Sigmoid colon (tissue), 4 donors: ENCODE measurements at regions not wholly inside any gene's neighbourhood (a gene's known extent, or its start where the extent isn't known, plus 50 kb on each side); places are given as distances from the start of the nearest gene placed in this dataset.

Experiments
- POLR2A ChIP-seq, 2 donors: fragments of 450-650 bp; IDR thresholded peaks; one replicate each; pipeline ENCODE4 v1.6.1; 2016; ENCODE audit warnings: antibody characterized with exemption in 2 of 2, mild to moderate bottlenecking in 2 of 2, moderate library complexity in 2 of 2
- POLR2AphosphoS5 ChIP-seq, 4 donors: sonication (generic); formaldehyde crosslinking; IDR thresholded peaks; one replicate each; pipeline ENCODE4 v1.6.1; 2017; ENCODE audit warnings: antibody characterized with exemption in 4 of 4

GRCh38 chr6:92109256-92109655 lies 1310.1 kb downstream of the EPHA7 start:
- no peak for TF ChIP-seq POLR2AphosphoS5 (IDR thresholded peaks at IDR 0.05)
- TF ChIP-seq POLR2A (IDR thresholded peaks at IDR 0.05): no peak
